ENCODE measurements at regions not wholly inside any gene's neighbourhood (a gene's known extent, or its start where the extent isn't known, plus 50 kb on each side); places are given as distances from the start of the nearest gene placed in this dataset.

GRCh38 chr10:125450218-125450617 is 232.7 kb downstream of the TEX36 start:
- DNase-seq (ENCODE audit: low read depth, low spot score), result no peak
- H2AFZ ChIP-seq (ENCODE audit: low read depth, low read length), result no peak overlapping the region
- CTCF ChIA-PET, result no interaction called here
- H3K9me3 ChIP-seq (replicated peaks; ENCODE audit: control insufficient read depth, insufficient read depth, low read length), result no peaks in the 10 kb centered on the region
- H3K27ac ChIP-seq (ENCODE audit: insufficient read depth, low read depth, low read length), result no peak overlapping the region
- H4K20me1 ChIP-seq (replicated peaks; ENCODE audit: control insufficient read depth, extremely low read depth, insufficient read depth, low read length), result no peaks in the 10 kb centered on the region
- no peak overlapping the region for H3K4me3 ChIP-seq (replicated peaks in 1 of 3; ENCODE audit: insufficient read depth in 1 of 3, low read depth in 1 of 3, low read length in 3 of 3)
- no TSS peak for BruUV-seq (replicated peaks)
- H3K79me2 ChIP-seq (ENCODE audit: control insufficient read depth, insufficient read depth, low read length), result no peaks in the 10 kb centered on the region
- no peaks in the 10 kb centered on the region for H3K4me1 ChIP-seq (ENCODE audit: control insufficient read depth, extremely low read depth, insufficient read depth, low read length)
- dilution Hi-C loops (cut with MboI; ENCODE audit: extremely low pct_ligation_motif_present, low sequenced_read_pairs), result no loop called here
- H3K4me2 ChIP-seq (ENCODE audit: insufficient read depth, low read length), result no peak overlapping the region
- intact Hi-C loops (cut with micrococcal nuclease), result no loop called here
- no peaks in the 10 kb centered on the region for H3K36me3 ChIP-seq (ENCODE audit: control insufficient read depth in 2 of 2, extremely low read depth in 1 of 2, insufficient read depth in 2 of 2, low read length in 2 of 2)
- H3K9me1 ChIP-seq (replicated peaks; ENCODE audit: control insufficient read depth, extremely low read depth, insufficient read depth, low read length), result no peaks in the 10 kb centered on the region
- no peak overlapping the region for H3K9ac ChIP-seq (replicated peaks; ENCODE audit: extremely low read depth, insufficient read depth, low read length)
- POLR2A ChIA-PET, result no interaction called here
- no peak for FAIRE-seq
- no peaks in the 10 kb centered on the region for H3K27me3 ChIP-seq (ENCODE audit: control insufficient read depth in 2 of 2, insufficient read depth in 2 of 2, low read length in 2 of 2)
- TF ChIP-seq JUN (IDR thresholded peaks at IDR 0.05; ENCODE audit: borderline replicate concordance, insufficient read depth, insufficient read length, low read depth) (no peak), CTCF (IDR thresholded peaks at IDR 0.05; ENCODE audit: extremely low read depth in 1 of 2, insufficient read depth in 1 of 2, low read depth in 1 of 2, low read length in 2 of 2) (no peak), FOS (IDR thresholded peaks at IDR 0.05; ENCODE audit: borderline replicate concordance, insufficient read depth, low read length) (no peak), POLR2AphosphoS5 (IDR thresholded peaks at IDR 0.05; ENCODE audit: insufficient read depth, low read depth, low read length) (no peak), GATA2 (IDR thresholded peaks at IDR 0.05; ENCODE audit: insufficient read depth, insufficient read length, low read depth, low read length) (no peak), MYC (IDR thresholded peaks at IDR 0.05; ENCODE audit: low read depth, low read length) (no peak), POLR2A (IDR thresholded peaks at IDR 0.05; ENCODE audit: low read depth, low read length) (no peak), MAX (IDR thresholded peaks at IDR 0.05; ENCODE audit: insufficient read depth, insufficient read length) (no peak), EZH2 (IDR thresholded peaks at IDR 0.05; ENCODE audit: borderline replicate concordance, low read depth, low read length, severe bottlenecking) (no peak)
